ENCODE measurements at regions not wholly inside any gene's neighbourhood (a gene's known extent, or its start where the extent isn't known, plus 50 kb on each side); places are given as distances from the start of the nearest gene placed in this dataset.

- TF ChIP-seq SMC3 (conservative IDR thresholded peaks at IDR 0.05; ENCODE audit: poor library complexity) (no peak), EZH2 (IDR thresholded peaks at IDR 0.05; ENCODE audit: borderline replicate concordance, insufficient read depth, low read length, poor library complexity, severe bottlenecking) (no peak)
- no peaks in the 10 kb centered on the region for H3K79me2 ChIP-seq (replicated peaks; ENCODE audit: insufficient read depth, low read length)
- no peaks in the 10 kb centered on the region for H3K9me3 ChIP-seq (ENCODE audit: low read length)
- H3K9me2 ChIP-seq (ENCODE audit: insufficient read depth, low read length): no peaks in the 10 kb centered on the region
- no peaks in the 10 kb centered on the region for H3K36me3 ChIP-seq (ENCODE audit: insufficient read depth, low read length)
- no peak overlapping the region for H3K4me3 ChIP-seq (ENCODE audit: low read length)
- no peaks in the 10 kb centered on the region for H3F3A ChIP-seq (ENCODE audit: insufficient read depth, low read length, poor library complexity, severe bottlenecking)
- no peak overlapping the region for H2AFZ ChIP-seq (ENCODE audit: low read depth, low read length)
- no peaks in the 10 kb centered on the region for H3K27me3 ChIP-seq (ENCODE audit: insufficient read depth, low read depth, low read length)
- H3K4me2 ChIP-seq (ENCODE audit: low read length): no peak overlapping the region
- H3K27ac ChIP-seq (ENCODE audit: low read length): no peak overlapping the region
- H4K20me1 ChIP-seq (ENCODE audit: insufficient read depth): no peaks in the 10 kb centered on the region
- H3K9ac ChIP-seq (ENCODE audit: low read length): no peak overlapping the region
Measured at GRCh38 chr18:4578449-4578848, 123.3 kb upstream of the DLGAP1 start.

- Histone ChIP-seq H3K9me3 (ENCODE audit: low read length) (no peaks in the 10 kb centered on the region), H3K9ac (ENCODE audit: low read length) (no peak overlapping the region), H3K27ac (ENCODE audit: low read length) (no peak overlapping the region), H3K79me2 (replicated peaks; ENCODE audit: insufficient read depth, low read length) (no peaks in the 10 kb centered on the region), H2AFZ (ENCODE audit: low read depth, low read length) (no peak overlapping the region), H3K27me3 (ENCODE audit: insufficient read depth, low read depth, low read length) (no peaks in the 10 kb centered on the region), H3K4me3 (ENCODE audit: low read length) (no peak overlapping the region), H3K36me3 (ENCODE audit: insufficient read depth, low read length) (no peaks in the 10 kb centered on the region), H3K4me2 (ENCODE audit: low read length) (no peak overlapping the region), H4K20me1 (ENCODE audit: insufficient read depth) (no peaks in the 10 kb centered on the region), H3F3A (ENCODE audit: insufficient read depth, low read length, poor library complexity, severe bottlenecking) (no peaks in the 10 kb centered on the region), H3K9me2 (ENCODE audit: insufficient read depth, low read length) (no peaks in the 10 kb centered on the region)
- no peak for TF ChIP-seq SMC3 (conservative IDR thresholded peaks at IDR 0.05; ENCODE audit: poor library complexity)
- no peak for TF ChIP-seq EZH2 (IDR thresholded peaks at IDR 0.05; ENCODE audit: borderline replicate concordance, insufficient read depth, low read length, poor library complexity, severe bottlenecking)
- no peak for TF ChIP-seq POLR2AphosphoS5 (IDR thresholded peaks at IDR 0.05)
- TF ChIP-seq TAF1 (IDR thresholded peaks at IDR 0.05; ENCODE audit: low read depth): no peak
- no peak for TF ChIP-seq REST (IDR thresholded peaks at IDR 0.05; ENCODE audit: borderline replicate concordance)
- TF ChIP-seq CTCF (IDR thresholded peaks at IDR 0.05; ENCODE audit: poor library complexity, severe bottlenecking): no peak
- no peak for TF ChIP-seq MXI1 (conservative IDR thresholded peaks at IDR 0.05; ENCODE audit: poor library complexity, severe bottlenecking)
- no peak for TF ChIP-seq EP300 (conservative IDR thresholded peaks at IDR 0.05; ENCODE audit: poor library complexity, severe bottlenecking)
- no peak for TF ChIP-seq RAD21 (conservative IDR thresholded peaks at IDR 0.05)
Measured at GRCh38 chr18:4573735-4574134, 118.6 kb upstream of the DLGAP1 start.

- Histone ChIP-seq H3K9me2 (ENCODE audit: insufficient read depth, low read length) (no peaks in the 10 kb centered on the region), H3K4me3 (ENCODE audit: low read length) (no peak overlapping the region), H3K9me3 (ENCODE audit: low read length) (no peaks in the 10 kb centered on the region), H3K9ac (ENCODE audit: low read length) (no peak overlapping the region), H3K27me3 (ENCODE audit: insufficient read depth, low read depth, low read length) (no peaks in the 10 kb centered on the region), H3K4me2 (ENCODE audit: low read length) (no peak overlapping the region), H3K27ac (ENCODE audit: low read length) (no peak overlapping the region), H2AFZ (ENCODE audit: low read depth, low read length) (no peak overlapping the region), H4K20me1 (ENCODE audit: insufficient read depth) (no peaks in the 10 kb centered on the region), H3K36me3 (ENCODE audit: insufficient read depth, low read length) (no peaks in the 10 kb centered on the region), H3K79me2 (replicated peaks; ENCODE audit: insufficient read depth, low read length) (no peaks in the 10 kb centered on the region), H3F3A (ENCODE audit: insufficient read depth, low read length, poor library complexity, severe bottlenecking) (no peaks in the 10 kb centered on the region)
- TF ChIP-seq EP300 (conservative IDR thresholded peaks at IDR 0.05; ENCODE audit: poor library complexity, severe bottlenecking) (no peak), RAD21 (conservative IDR thresholded peaks at IDR 0.05) (no peak), TAF1 (IDR thresholded peaks at IDR 0.05; ENCODE audit: low read depth) (no peak), CTCF (IDR thresholded peaks at IDR 0.05; ENCODE audit: poor library complexity, severe bottlenecking) (no peak), EZH2 (IDR thresholded peaks at IDR 0.05; ENCODE audit: borderline replicate concordance, insufficient read depth, low read length, poor library complexity, severe bottlenecking) (no peak), POLR2AphosphoS5 (IDR thresholded peaks at IDR 0.05) (no peak), REST (IDR thresholded peaks at IDR 0.05; ENCODE audit: borderline replicate concordance) (no peak), SMC3 (conservative IDR thresholded peaks at IDR 0.05; ENCODE audit: poor library complexity) (no peak), MXI1 (conservative IDR thresholded peaks at IDR 0.05; ENCODE audit: poor library complexity, severe bottlenecking) (no peak)
Measured at GRCh38 chr18:4557502-4557901, 102.4 kb upstream of the DLGAP1 start.

Measured in neural cell (in vitro differentiated cells).